DMS79 treated with DMSO at 0.1 percent for 48 hours (cell line): ENCODE measurements at regions not wholly inside any gene's neighbourhood (a gene's known extent, or its start where the extent isn't known, plus 50 kb on each side); places are given as distances from the start of the nearest gene placed in this dataset.
"Not testable (repeated sequence)": the region's sequence is repeated elsewhere in the genome, so short reads cannot be mapped to it uniquely, and the experiment has no call there.

ENCODE experiments used
- DNase-seq: peaks from one replicate; lab custom pipeline; 2025; lab: John Stamatoyannopoulos, UW

- DNase-seq, result no peak
Observed at GRCh38 chr3:6580808-6581207, 280.1 kb upstream of the GRM7 start.

- DNase-seq, result no peak
Observed at GRCh38 chr3:6585360-6585759, 275.6 kb upstream of the GRM7 start.

GRCh38 chr3:6600237-6600636 is 260.7 kb upstream of the GRM7 start:
- DNase-seq, result no peak

GRCh38 chr3:6601374-6601773 is 259.5 kb upstream of the GRM7 start:
- DNase-seq, result no peak

- no peak for DNase-seq
Observed at GRCh38 chr3:6602329-6602728, 258.6 kb upstream of the GRM7 start.

- DNase-seq, result no peak
Observed at GRCh38 chr3:6605227-6605626, 255.7 kb upstream of the GRM7 start.

GRCh38 chr3:6608843-6609242 is 252.1 kb upstream of the GRM7 start:
- no peak for DNase-seq

GRCh38 chr3:6612034-6612616 is 248.8 kb upstream of the GRM7 start:
- no peak for DNase-seq

- DNase-seq, result no peak
Observed at GRCh38 chr3:6622260-6622659, 238.7 kb upstream of the GRM7 start.

- no peak for DNase-seq
Observed at GRCh38 chr3:6622712-6623111, 238.2 kb upstream of the GRM7 start.

GRCh38 chr3:6631376-6631775 is 229.5 kb upstream of the GRM7 start:
- DNase-seq, result no peak

- DNase-seq, result no peak
Observed at GRCh38 chr3:6640907-6641306, 220.0 kb upstream of the GRM7 start.

- no peak for DNase-seq
Observed at GRCh38 chr3:6644070-6644929, 216.6 kb upstream of the GRM7 start.

GRCh38 chr3:6654670-6655069 is 206.2 kb upstream of the GRM7 start:
- DNase-seq, result no peak

GRCh38 chr3:6655275-6655674 is 205.6 kb upstream of the GRM7 start:
- no peak for DNase-seq

GRCh38 chr3:6657591-6657990 is 203.3 kb upstream of the GRM7 start:
- DNase-seq, result no peak

GRCh38 chr3:6667354-6667753 is 193.6 kb upstream of the GRM7 start:
- DNase-seq, result no peak

- no peak for DNase-seq
Observed at GRCh38 chr3:6671363-6671762, 189.6 kb upstream of the GRM7 start.

- no peak for DNase-seq
Observed at GRCh38 chr3:6679510-6679909, 181.4 kb upstream of the GRM7 start.

- DNase-seq, result no peak
Observed at GRCh38 chr3:6680119-6680806, 180.7 kb upstream of the GRM7 start.

GRCh38 chr3:6697285-6697684 is 163.6 kb upstream of the GRM7 start:
- DNase-seq, result no peak

- DNase-seq, result no peak
Observed at GRCh38 chr3:6697722-6698121, 163.2 kb upstream of the GRM7 start.

- DNase-seq, result not testable (repeated sequence)
Observed at GRCh38 chr3:6704817-6705216, 156.1 kb upstream of the GRM7 start.
